IMR-90 (cell line): ENCODE measurements at regions not wholly inside any gene's neighbourhood (a gene's known extent, or its start where the extent isn't known, plus 50 kb on each side); places are given as distances from the start of the nearest gene placed in this dataset.

Source experiments
- ATAC-seq: fragments of 200-7000 bp; cut with Tn5 transposase; 2 replicates; pipeline ENCODE4 v1.9.1; 2020; ENCODE audit warnings: low read depth, mild to moderate bottlenecking, moderate library complexity
- BruUV-seq: library from RNA; stranded (reverse); fragments of 400-500 nt; replicated peaks from 2 replicates; lab custom pipeline; 2021; lab: Mats Ljungman, UMichigan
- CTCF ChIA-PET: fragments of 300-600 bp; formaldehyde crosslinking; extraction: SDS; loops from one replicate; lab custom pipeline; 2021; ENCODE audit warnings: antibody characterized with exemption; lab: Yijun Ruan, JAX
- POLR2A ChIA-PET: fragments of 300-600 bp; sonication (Branson Sonifier 250); formaldehyde crosslinking; loops from one replicate; lab custom pipeline; 2022; ENCODE audit warnings: antibody characterized with exemption; ENCODE audit not compliant: unreplicated experiment; lab: Charles Lee
- DNase-seq: peaks from one replicate; pipeline ENCODE4 v3.0.0; 2013
- H2AFZ ChIP-seq: replicated peaks from 2 replicates; pipeline ENCODE3; 2013; ENCODE audit warnings: low read length, mild to moderate bottlenecking; ENCODE audit not compliant: poor library complexity
- H2AK5ac ChIP-seq: 2 replicates; pipeline ENCODE4 v1.6.1; 2013; ENCODE audit warnings: low read depth, low read length, inconsistent platforms
- H2AK9ac ChIP-seq: replicated peaks from 2 replicates; pipeline ENCODE3; 2013; ENCODE audit warnings: mild to moderate bottlenecking, low read depth, low read length, moderate library complexity; ENCODE audit not compliant: poor library complexity
- H2BK120ac ChIP-seq: 2 replicates; pipeline ENCODE4 v1.6.1; 2013; ENCODE audit warnings: low read depth, low read length, inconsistent platforms
- H2BK15ac ChIP-seq: 3 replicates; pipeline ENCODE4 v1.6.1; 2013; ENCODE audit warnings: low read depth, low read length, inconsistent platforms
- H2BK20ac ChIP-seq: 2 replicates; pipeline ENCODE4 v1.6.1; 2013; ENCODE audit warnings: low read depth, mild to moderate bottlenecking, inconsistent platforms, low read length, moderate library complexity
- H2BK5ac ChIP-seq: 2 replicates; pipeline ENCODE4 v1.6.1; 2013; ENCODE audit warnings: mild to moderate bottlenecking, low read depth, low read length, inconsistent platforms; ENCODE audit not compliant: poor library complexity, severe bottlenecking
- H3K14ac ChIP-seq: replicated peaks from 2 replicates; pipeline ENCODE4 v1.6.1; 2013; ENCODE audit warnings: low read depth, low read length, inconsistent platforms
- H3K18ac ChIP-seq: 2 replicates; pipeline ENCODE4 v1.6.1; 2013; ENCODE audit warnings: low read depth, low read length, control low read depth
- H3K23ac ChIP-seq: 2 replicates; pipeline ENCODE4 v1.6.1; 2013; ENCODE audit warnings: low read depth, low read length, inconsistent platforms
- H3K27ac ChIP-seq: 2 replicates; pipeline ENCODE4 v1.5.1; 2013; ENCODE audit warnings: mild to moderate bottlenecking, control low read depth, low read length; ENCODE audit not compliant: insufficient read depth
- H3K27me3 ChIP-seq: 2 replicates; pipeline ENCODE4 v1.6.1; 2013; ENCODE audit warnings: low read length; ENCODE audit not compliant: control insufficient read depth, insufficient read depth
- H3K36me3 ChIP-seq: 2 replicates; pipeline ENCODE4 v1.6.1; 2013; ENCODE audit warnings: low read length, mixed read lengths; ENCODE audit not compliant: control insufficient read depth, insufficient read depth
- H3K4ac ChIP-seq: 2 replicates; pipeline ENCODE4 v1.6.1; 2013; ENCODE audit warnings: low read depth, low read length, inconsistent platforms
- H3K4me1 ChIP-seq: 2 replicates; pipeline ENCODE4 v1.6.1; 2013; ENCODE audit warnings: low read length, mixed read lengths; ENCODE audit not compliant: control insufficient read depth, insufficient read depth
- H3K4me2 ChIP-seq: 2 replicates; pipeline ENCODE4 v1.6.1; 2013; ENCODE audit warnings: low read depth, mild to moderate bottlenecking, control low read depth, low read length, moderate library complexity
- H3K4me3 ChIP-seq: 2 replicates; pipeline ENCODE4 v1.5.1; 2013; ENCODE audit warnings: low read depth, mild to moderate bottlenecking, control low read depth, low read length, moderate library complexity; ENCODE audit not compliant: insufficient read depth
- H3K56ac ChIP-seq: 2 replicates; pipeline ENCODE4 v1.6.1; 2013; ENCODE audit warnings: low read length, inconsistent platforms; ENCODE audit not compliant: insufficient read depth; ENCODE audit errors: extremely low read depth
- H3K79me1 ChIP-seq, 2 experiments: 2 replicates each; pipeline ENCODE4 v1.6.1; 2013; ENCODE audit warnings: low read length in 2 of 2, inconsistent platforms in 1 of 2, low read depth in 1 of 2
- H3K9ac ChIP-seq: 2 replicates; pipeline ENCODE4 v1.6.1; 2013; ENCODE audit warnings: low read depth, low read length, control low read depth
- H3K9me1 ChIP-seq: 2 replicates; pipeline ENCODE4 v1.6.1; 2013; ENCODE audit warnings: low read length, inconsistent platforms; ENCODE audit not compliant: insufficient read depth
- H3K9me3 ChIP-seq: 2 replicates; pipeline ENCODE4 v1.6.1; 2013; ENCODE audit warnings: low read length; ENCODE audit not compliant: control insufficient read depth, insufficient read depth
- H4K20me1 ChIP-seq: 2 replicates; pipeline ENCODE4 v1.6.1; 2013; ENCODE audit warnings: low read length, inconsistent platforms; ENCODE audit not compliant: insufficient read depth
- H4K5ac ChIP-seq: 2 replicates; pipeline ENCODE4 v1.6.1; 2013; ENCODE audit warnings: mild to moderate bottlenecking, low read depth, low read length, control low read depth
- H4K8ac ChIP-seq, 2 experiments: 2 replicates each; pipeline ENCODE4 v1.6.1; 2013; ENCODE audit warnings: low read depth in 2 of 2, low read length in 2 of 2, control low read depth in 1 of 2, inconsistent platforms in 1 of 2
- H4K91ac ChIP-seq: 2 replicates; pipeline ENCODE4 v1.6.1; 2013; ENCODE audit warnings: low read depth, low read length, inconsistent platforms; ENCODE audit not compliant: insufficient read depth
- CEBPB ChIP-seq: IDR thresholded peaks from 2 replicates; pipeline ENCODE4 v1.6.1; 2012; ENCODE audit warnings: low read depth, low read length, improper control_type of control experiment
- CHD1 ChIP-seq: IDR thresholded peaks from 2 replicates; pipeline ENCODE4 v1.6.1; 2012; ENCODE audit warnings: low read depth, low read length, improper control_type of control experiment
- FOS ChIP-seq: fragments of 150-350 bp; IDR thresholded peaks from 2 replicates; pipeline ENCODE4 v1.6.1; 2016; ENCODE audit warnings: low read depth, low read length
- MXI1 ChIP-seq: IDR thresholded peaks from 2 replicates; pipeline ENCODE4 v1.6.1; 2012; ENCODE audit warnings: low read depth, mild to moderate bottlenecking, low read length, moderate library complexity, borderline replicate concordance
- NFE2L2 ChIP-seq: fragments of 150-350 bp; IDR thresholded peaks from 2 replicates; pipeline ENCODE4 v1.6.1; 2016; ENCODE audit warnings: low read depth, mild to moderate bottlenecking, low read length
- RAD21 ChIP-seq: IDR thresholded peaks from 2 replicates; pipeline ENCODE4 v1.6.1; 2012; ENCODE audit warnings: low read length, improper control_type of control experiment
- RFX5 ChIP-seq: IDR thresholded peaks from 2 replicates; pipeline ENCODE4 v1.8.0; 2012; ENCODE audit warnings: low read depth, mild to moderate bottlenecking, low read length, moderate library complexity
- WGBS, 2 experiments: methylation state at CpG; one replicate each; pipeline versions ENCODE4 v1.1.5 to v1.1.7; 2013; ENCODE audit warnings: missing lambda C conversion rate in 2 of 2; ENCODE audit not compliant: insufficient read length in 1 of 2; ENCODE audit errors: extremely low coverage in 2 of 2; 5-methylcytosine and 5-hydroxymethylcytosine counted together
- dilution Hi-C: fragments of 300-500 bp; cut with HindIII; formaldehyde crosslinking; loops from one replicate; pipeline ENCODE4 v1.14.3; 2018; ENCODE audit warnings: low sequenced_read_pairs; ENCODE audit not compliant: unreplicated experiment
- in situ Hi-C: fragments of 300-500 bp; cut with MboI; formaldehyde crosslinking; loops from 3 replicates; pipeline ENCODE4 v1.14.3; 2019; ENCODE audit warnings: low sequenced_read_pairs, inconsistent platforms, mixed read lengths
- intact Hi-C: fragments of 100-400 bp; cut with micrococcal nuclease; formaldehyde crosslinking; loops from 2 replicates; pipeline ENCODE4 v1.10.0; 2022
- TF ChIP-seq, protein P1 (sequence below): fragments of 150-350 bp; IDR thresholded peaks from 2 replicates; pipeline ENCODE4 v1.6.1; 2016; ENCODE audit warnings: low read depth, mild to moderate bottlenecking, low read length, moderate library complexity, borderline replicate concordance
- TF ChIP-seq, protein P2 (sequence below): conservative IDR thresholded peaks from 2 replicates; pipeline ENCODE4 v1.5.1; 2012; ENCODE audit warnings: mild to moderate bottlenecking, low read depth, low read length, improper control_type of control experiment

DNA sequence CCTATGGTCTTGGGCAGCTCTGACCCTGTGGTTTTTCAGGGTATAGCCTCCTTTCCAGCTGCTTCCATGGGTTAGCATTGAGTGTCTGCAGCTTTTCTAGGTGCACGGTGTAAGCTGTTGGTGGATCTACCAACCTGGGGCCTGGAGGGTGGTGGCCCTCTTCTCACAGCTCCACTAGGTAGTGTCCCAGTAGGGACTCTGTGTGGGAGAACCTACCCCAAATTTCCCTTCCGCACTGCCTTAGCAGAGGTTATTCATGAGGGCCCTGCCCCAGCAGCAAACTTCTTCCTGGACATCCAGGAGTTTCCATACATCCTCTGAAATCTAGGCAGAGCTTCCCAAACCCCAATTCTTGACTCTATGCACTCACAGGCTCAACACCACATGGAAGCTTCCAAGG is 111.0 kb upstream of the C1orf87 start:
- no peak for ATAC-seq
- WGBS, 2 experiments, result no CpG with 5 or more reads among the region's 2 CpGs
- H2BK120ac ChIP-seq, result no peak overlapping the region

More for the DNA sequence above, 111.0 kb upstream of the C1orf87 start:
- in situ Hi-C loops (no loop called here), dilution Hi-C loops (no loop called here), intact Hi-C loops (no loop called here)
- H2AFZ ChIP-seq, result no peak overlapping the region
- no peak overlapping the region for H4K8ac ChIP-seq
- no peak overlapping the region for H2BK20ac ChIP-seq
- H3K23ac ChIP-seq, result no peak overlapping the region
- H3K18ac ChIP-seq, result no peak overlapping the region
- H4K5ac ChIP-seq, result no peak overlapping the region
- no TSS peak for BruUV-seq
- H3K27me3 ChIP-seq, result no peaks in the 10 kb centered on the region
- no peak overlapping the region for H3K56ac ChIP-seq
- no peaks in the 10 kb centered on the region for H3K79me1 ChIP-seq
- no peak overlapping the region for H3K9ac ChIP-seq
- ChIA-PET CTCF (no interaction called here), POLR2A (no interaction called here)
- H2AK5ac ChIP-seq, result no peak overlapping the region
- no peak overlapping the region for H3K27ac ChIP-seq
- H3K14ac ChIP-seq, result no peak overlapping the region
- TF ChIP-seq, protein P1, sequence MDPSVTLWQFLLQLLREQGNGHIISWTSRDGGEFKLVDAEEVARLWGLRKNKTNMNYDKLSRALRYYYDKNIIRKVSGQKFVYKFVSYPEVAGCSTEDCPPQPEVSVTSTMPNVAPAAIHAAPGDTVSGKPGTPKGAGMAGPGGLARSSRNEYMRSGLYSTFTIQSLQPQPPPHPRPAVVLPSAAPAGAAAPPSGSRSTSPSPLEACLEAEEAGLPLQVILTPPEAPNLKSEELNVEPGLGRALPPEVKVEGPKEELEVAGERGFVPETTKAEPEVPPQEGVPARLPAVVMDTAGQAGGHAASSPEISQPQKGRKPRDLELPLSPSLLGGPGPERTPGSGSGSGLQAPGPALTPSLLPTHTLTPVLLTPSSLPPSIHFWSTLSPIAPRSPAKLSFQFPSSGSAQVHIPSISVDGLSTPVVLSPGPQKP, result no peak
- TF ChIP-seq FOS (no peak), CHD1 (no peak), MXI1 (no peak), RAD21 (no peak), RFX5 (no peak), CEBPB (no peak), NFE2L2 (no peak)
- TF ChIP-seq, protein P2, sequence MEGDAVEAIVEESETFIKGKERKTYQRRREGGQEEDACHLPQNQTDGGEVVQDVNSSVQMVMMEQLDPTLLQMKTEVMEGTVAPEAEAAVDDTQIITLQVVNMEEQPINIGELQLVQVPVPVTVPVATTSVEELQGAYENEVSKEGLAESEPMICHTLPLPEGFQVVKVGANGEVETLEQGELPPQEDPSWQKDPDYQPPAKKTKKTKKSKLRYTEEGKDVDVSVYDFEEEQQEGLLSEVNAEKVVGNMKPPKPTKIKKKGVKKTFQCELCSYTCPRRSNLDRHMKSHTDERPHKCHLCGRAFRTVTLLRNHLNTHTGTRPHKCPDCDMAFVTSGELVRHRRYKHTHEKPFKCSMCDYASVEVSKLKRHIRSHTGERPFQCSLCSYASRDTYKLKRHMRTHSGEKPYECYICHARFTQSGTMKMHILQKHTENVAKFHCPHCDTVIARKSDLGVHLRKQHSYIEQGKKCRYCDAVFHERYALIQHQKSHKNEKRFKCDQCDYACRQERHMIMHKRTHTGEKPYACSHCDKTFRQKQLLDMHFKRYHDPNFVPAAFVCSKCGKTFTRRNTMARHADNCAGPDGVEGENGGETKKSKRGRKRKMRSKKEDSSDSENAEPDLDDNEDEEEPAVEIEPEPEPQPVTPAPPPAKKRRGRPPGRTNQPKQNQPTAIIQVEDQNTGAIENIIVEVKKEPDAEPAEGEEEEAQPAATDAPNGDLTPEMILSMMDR, result no peak
- H3K4ac ChIP-seq, result no peak overlapping the region
- no peak overlapping the region for H4K91ac ChIP-seq
- H3K36me3 ChIP-seq, result no peaks in the 10 kb centered on the region
- H2AK9ac ChIP-seq, result no peak overlapping the region
- no peak overlapping the region for H3K4me3 ChIP-seq
- DNase-seq, result no peak
- no peaks in the 10 kb centered on the region for H3K9me1 ChIP-seq
- H3K4me1 ChIP-seq, result no peaks in the 10 kb centered on the region
- H2BK15ac ChIP-seq, result no peak overlapping the region
- no peak overlapping the region for H2BK5ac ChIP-seq
- H4K20me1 ChIP-seq, result no peaks in the 10 kb centered on the region
- H3K4me2 ChIP-seq, result no peak overlapping the region
- no peaks in the 10 kb centered on the region for H3K9me3 ChIP-seq
